GM12891 (cell line): ENCODE measurements at regions not wholly inside any gene's neighbourhood (a gene's known extent, or its start where the extent isn't known, plus 50 kb on each side); places are given as distances from the start of the nearest gene placed in this dataset.

Experiments used
- POLR2A ChIP-seq: IDR thresholded peaks from 2 replicates; pipeline ENCODE4 v1.6.1; 2011; ENCODE audit warnings: low read depth, low read length, control low read depth
- POLR2AphosphoS5 ChIP-seq: IDR thresholded peaks from 2 replicates; pipeline ENCODE4 v1.6.1; 2011; ENCODE audit warnings: low read depth, low read length, control low read depth

DNA sequence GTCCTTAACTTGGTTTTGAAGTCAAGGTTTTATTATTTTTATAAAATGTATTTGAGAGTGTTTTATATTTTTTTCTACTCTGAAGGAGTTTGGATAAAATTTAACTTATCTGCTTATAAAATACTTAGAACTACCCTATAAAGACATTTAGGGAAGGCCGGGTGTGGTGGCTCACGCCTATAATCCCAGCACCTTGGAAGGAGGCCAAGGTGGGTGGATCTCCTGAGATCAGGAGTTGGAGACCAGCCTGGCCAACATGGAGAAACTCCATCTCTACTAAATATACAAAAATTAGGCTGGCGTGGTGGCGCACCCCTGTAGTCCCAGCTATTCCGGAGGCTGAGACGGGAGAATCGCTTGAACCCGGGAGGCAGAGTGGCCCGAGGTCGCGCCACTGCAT lies 486.4 kb downstream of the DSC3 start:
- TF ChIP-seq POLR2A (no peak), POLR2AphosphoS5 (no peak)
